Left colon (tissue), 2 donors: ENCODE measurements at regions not wholly inside any gene's neighbourhood (a gene's known extent, or its start where the extent isn't known, plus 50 kb on each side); places are given as distances from the start of the nearest gene placed in this dataset.

Source experiments
- ATAC-seq: fragments of 200-7000 bp; cut with Tn5 transposase; one replicate; pipeline ENCODE4 v1.9.1; 2020; ENCODE audit warnings: mild to moderate bottlenecking, moderate library complexity
- DNase-seq, 2 donors: peaks; one replicate each; pipeline ENCODE4 v3.0.0-alpha.2; 2020
- intact Hi-C, 2 donors: fragments of 100-400 bp; cut with DNase I in 1 of 2; cut with micrococcal nuclease in 1 of 2; formaldehyde crosslinking; loops; one replicate each; pipeline versions ENCODE4 v1.11.2 to v1.14.0; 2022; cut with DNase I, micrococcal nuclease
- donor health status: DM: no; HTN: no; CAD: no.
- donor health status: DM: yes; HTN: yes; CAD: no.

GRCh38 chr1:220330265-220330664 lies 58.0 kb upstream of the RAB3GAP2 start:
- ATAC-seq, result no peak
- intact Hi-C loops, result no loop called here

GRCh38 chr1:220327106-220327505 lies 54.9 kb upstream of the RAB3GAP2 start:
- ATAC-seq (no peak), DNase-seq (no peak)
- intact Hi-C loops, result no loop called here

More at GRCh38 chr1:220330265-220330664, 58.0 kb upstream of the RAB3GAP2 start:
- DNase-seq, result no peak

GRCh38 chr1:220326578-220326977 lies 54.3 kb upstream of the RAB3GAP2 start:
- intact Hi-C loops, result no loop called here
- DNase-seq (no peak), ATAC-seq (no peak)

- DNase-seq (no peak), ATAC-seq (no peak)
- intact Hi-C loops, result no loop called here
Observed at GRCh38 chr1:220325306-220325995, 53.2 kb upstream of the RAB3GAP2 start.

GRCh38 chr1:220323717-220324116 lies 51.5 kb upstream of the RAB3GAP2 start:
- ATAC-seq (no peak), DNase-seq (no peak)
- intact Hi-C loops, result no loop called here

- ATAC-seq (no peak), DNase-seq (no peak)
- intact Hi-C loops, result no loop called here
Observed at GRCh38 chr1:220322570-220322969, 50.3 kb upstream of the RAB3GAP2 start.
